ENCODE measurements at regions not wholly inside any gene's neighbourhood (a gene's known extent, or its start where the extent isn't known, plus 50 kb on each side); places are given as distances from the start of the nearest gene placed in this dataset.
"Not testable (repeated sequence)": the region's sequence is repeated elsewhere in the genome, so short reads cannot be mapped to it uniquely, and the experiment has no call there.

- Mint-ChIP-seq H3K36me3 (ENCODE audit: low read depth) (no peaks in the 10 kb centered on the region), H3K4me1 (ENCODE audit: low read depth) (peaks cover 22% of the 10 kb centered on the region), H3K27me3 (ENCODE audit: low read depth) (peaks cover 18% of the 10 kb centered on the region), H3K9me3 (peaks cover 3% of the 10 kb centered on the region), H3K4me3 (no peak overlapping the region), H3K27ac (peak overlapping the region; percentile 76)
- DNase-seq = no peak
- CTCF ChIA-PET = interaction anchor here (0.7 to 1.8 kb wide), 3 partner anchors 12 to 127 kb away, joined by 3 to 10 read pairs (median 8); no protein-coding TSS in a partner anchor
- intact Hi-C loops (cut with micrococcal nuclease) = loop anchor here (2.0 to 10.0 kb wide), 3 partner anchors 20 to 400 kb away; no protein-coding TSS in a partner anchor
These were observed 74.7 kb upstream of the PHF21B start for GRCh38 chr22:45084400-45084920.

DNA sequence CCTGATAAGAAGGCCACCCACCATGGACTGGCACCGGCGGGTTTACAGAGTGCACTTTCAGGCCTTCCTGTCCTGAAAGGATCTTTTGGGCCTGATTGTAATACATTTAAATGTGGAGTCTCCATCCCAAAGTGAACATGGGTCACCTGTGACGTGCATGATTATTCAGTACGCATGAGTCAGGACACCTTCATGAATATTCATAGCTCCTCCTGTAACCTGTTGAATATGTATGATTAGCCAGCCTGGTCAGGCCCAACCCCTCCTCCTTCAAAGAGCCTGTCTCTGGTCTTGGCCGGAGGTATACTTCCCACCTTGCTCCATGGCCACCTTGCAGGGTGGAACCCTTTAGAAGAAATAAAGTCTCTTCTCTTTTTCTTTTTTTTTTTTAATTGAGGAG is 75.9 kb upstream of the NUP50 start:
- H3K36me3 Mint-ChIP-seq (ENCODE audit: low read depth) = no peaks in the 10 kb centered on the region
- no peak overlapping the region for H3K4me3 Mint-ChIP-seq
- peaks cover 7% of the 10 kb centered on the region for H3K27me3 Mint-ChIP-seq (ENCODE audit: low read depth)
- peaks cover 3% of the 10 kb centered on the region for H3K9me3 Mint-ChIP-seq
- CTCF ChIA-PET = interaction anchor here (0.9 kb wide), 1 partner anchor 112 kb away, joined by 3 read pairs; no protein-coding TSS in a partner anchor
- DNase-seq = no peak
- H3K27ac Mint-ChIP-seq = no peak overlapping the region
- peaks cover 20% of the 10 kb centered on the region for H3K4me1 Mint-ChIP-seq (ENCODE audit: low read depth)
- intact Hi-C loops (cut with micrococcal nuclease) = loop anchor here (10.0 kb wide), 1 partner anchor 403 kb away; no protein-coding TSS in a partner anchor

GRCh38 chr22:45088576-45088975 is 75.1 kb upstream of the NUP50 start:
- peaks cover 18% of the 10 kb centered on the region for H3K4me1 Mint-ChIP-seq (ENCODE audit: low read depth)
- H3K9me3 Mint-ChIP-seq = peaks cover 6% of the 10 kb centered on the region
- H3K36me3 Mint-ChIP-seq (ENCODE audit: low read depth) = no peaks in the 10 kb centered on the region
- intact Hi-C loops (cut with micrococcal nuclease) = loop anchor here (10.0 kb wide), 1 partner anchor 404 kb away; no protein-coding TSS in a partner anchor
- DNase-seq = no peak
- H3K27me3 Mint-ChIP-seq (ENCODE audit: low read depth) = peaks cover 3% of the 10 kb centered on the region
- H3K27ac Mint-ChIP-seq = no peak overlapping the region
- no peak overlapping the region for H3K4me3 Mint-ChIP-seq
- CTCF ChIA-PET = no interaction called here

DNA sequence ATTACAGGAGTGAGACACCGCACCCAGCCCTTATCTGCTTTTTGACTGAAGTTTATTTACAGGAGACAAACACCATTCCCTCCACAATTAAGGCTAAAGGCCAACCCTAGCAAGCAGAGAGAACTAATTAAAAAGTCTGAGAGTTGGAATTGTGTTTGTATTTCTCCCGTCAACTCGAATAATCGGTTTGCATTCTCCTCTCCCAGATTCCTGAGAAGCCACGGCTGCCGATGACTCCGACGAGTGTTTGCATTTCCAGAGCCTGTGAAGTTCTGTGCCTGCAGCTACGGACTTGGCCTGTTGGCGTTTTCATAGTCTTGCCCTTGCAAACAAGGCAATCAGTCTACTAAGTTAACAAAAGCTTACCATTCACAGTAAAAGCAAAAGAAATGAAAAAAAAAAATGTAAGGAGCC is 73.2 kb upstream of the NUP50 start:
- Mint-ChIP-seq H3K36me3 (ENCODE audit: low read depth) (no peaks in the 10 kb centered on the region), H3K4me3 (no peak overlapping the region), H3K9me3 (peaks cover 6% of the 10 kb centered on the region), H3K27ac (no peak overlapping the region), H3K4me1 (ENCODE audit: low read depth) (peaks cover 1% of the 10 kb centered on the region), H3K27me3 (ENCODE audit: low read depth) (peaks cover 1% of the 10 kb centered on the region)
- intact Hi-C loops (cut with micrococcal nuclease) = no loop called here
- CTCF ChIA-PET = no interaction called here
- DNase-seq = no peak

- H3K27ac Mint-ChIP-seq = no peak overlapping the region
- no peak for DNase-seq
- no peak overlapping the region for H3K4me3 Mint-ChIP-seq
- intact Hi-C loops (cut with micrococcal nuclease) = no loop called here
- CTCF ChIA-PET = no interaction called here
- peaks cover 6% of the 10 kb centered on the region for H3K9me3 Mint-ChIP-seq
- H3K27me3 Mint-ChIP-seq (ENCODE audit: low read depth) = peaks cover 3% of the 10 kb centered on the region
- no peaks in the 10 kb centered on the region for H3K36me3 Mint-ChIP-seq (ENCODE audit: low read depth)
- H3K4me1 Mint-ChIP-seq (ENCODE audit: low read depth) = no peaks in the 10 kb centered on the region
These were observed 72.4 kb upstream of the NUP50 start for GRCh38 chr22:45091254-45091854.

- intact Hi-C loops (cut with micrococcal nuclease); DNase-seq; H3K27ac Mint-ChIP-seq; H3K27me3 Mint-ChIP-seq (ENCODE audit: low read depth); H3K4me1 Mint-ChIP-seq (ENCODE audit: low read depth); CTCF ChIA-PET; H3K36me3 Mint-ChIP-seq (ENCODE audit: low read depth); H3K9me3 Mint-ChIP-seq; H3K4me3 Mint-ChIP-seq: not testable (repeated sequence)
These were observed 71.8 kb upstream of the NUP50 start for GRCh38 chr22:45091875-45092274.

DNA sequence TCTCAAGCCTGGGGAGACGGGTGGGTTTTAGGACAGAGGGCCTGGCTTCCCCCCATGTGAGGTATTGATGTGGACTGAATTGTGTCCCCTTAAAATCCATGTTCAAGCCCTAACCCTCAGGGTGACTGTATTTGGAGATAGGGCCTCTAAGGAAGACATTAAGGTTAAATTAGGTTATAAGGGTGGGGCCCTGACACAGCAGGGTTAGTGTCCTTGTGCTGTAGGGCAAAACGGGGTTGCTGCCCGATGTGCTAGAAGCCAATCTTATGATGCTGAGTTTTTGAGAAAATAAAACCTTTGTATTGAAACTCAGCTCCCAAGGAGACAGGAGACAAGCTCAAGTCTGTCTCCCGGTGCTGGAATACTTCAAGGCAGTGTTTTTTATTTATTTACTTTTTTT is 71.1 kb upstream of the NUP50 start:
- H3K4me3 Mint-ChIP-seq = no peak overlapping the region
- no peak for DNase-seq
- CTCF ChIA-PET = no interaction called here
- H3K27me3 Mint-ChIP-seq (ENCODE audit: low read depth) = peaks cover 10% of the 10 kb centered on the region
- intact Hi-C loops (cut with micrococcal nuclease) = no loop called here
- H3K4me1 Mint-ChIP-seq (ENCODE audit: low read depth) = no peaks in the 10 kb centered on the region
- H3K27ac Mint-ChIP-seq = no peak overlapping the region
- no peaks in the 10 kb centered on the region for H3K36me3 Mint-ChIP-seq (ENCODE audit: low read depth)
- H3K9me3 Mint-ChIP-seq = peaks cover 6% of the 10 kb centered on the region

DNA sequence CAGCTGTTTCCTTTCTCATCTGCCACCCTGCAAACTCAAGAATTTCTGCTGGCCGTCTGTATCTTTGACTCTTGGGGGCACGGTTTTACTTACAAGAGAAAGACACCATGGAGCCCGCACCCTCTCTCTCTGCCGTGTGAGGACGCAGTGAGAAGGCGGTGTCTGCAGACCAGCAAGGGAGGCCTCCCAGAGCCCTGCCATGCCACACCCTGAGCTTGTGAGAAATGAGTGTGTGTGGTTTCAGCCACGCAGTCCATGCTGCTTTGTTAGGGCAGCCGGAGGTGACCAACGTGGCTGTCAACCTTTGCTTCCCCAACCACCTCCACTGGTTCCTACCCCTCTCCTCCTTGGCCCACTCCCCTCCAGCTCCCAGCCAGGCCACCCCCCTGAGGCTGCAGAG is 70.1 kb upstream of the NUP50 start:
- peaks cover 10% of the 10 kb centered on the region for H3K27me3 Mint-ChIP-seq (ENCODE audit: low read depth)
- DNase-seq = no peak
- CTCF ChIA-PET = no interaction called here
- H3K4me1 Mint-ChIP-seq (ENCODE audit: low read depth) = no peaks in the 10 kb centered on the region
- no peak overlapping the region for H3K4me3 Mint-ChIP-seq
- no peak overlapping the region for H3K27ac Mint-ChIP-seq
- no peaks in the 10 kb centered on the region for H3K36me3 Mint-ChIP-seq (ENCODE audit: low read depth)
- intact Hi-C loops (cut with micrococcal nuclease) = no loop called here
- peaks cover 6% of the 10 kb centered on the region for H3K9me3 Mint-ChIP-seq

- no peak for DNase-seq
- peaks cover 6% of the 10 kb centered on the region for H3K9me3 Mint-ChIP-seq
- no peak overlapping the region for H3K4me3 Mint-ChIP-seq
- intact Hi-C loops (cut with micrococcal nuclease) = no loop called here
- no peaks in the 10 kb centered on the region for H3K36me3 Mint-ChIP-seq (ENCODE audit: low read depth)
- CTCF ChIA-PET = interaction anchor here (0.6 to 0.9 kb wide), 3 partner anchors 80 to 143 kb away, joined by 4 to 6 read pairs (median 5); no protein-coding TSS in a partner anchor
- H3K4me1 Mint-ChIP-seq (ENCODE audit: low read depth) = no peaks in the 10 kb centered on the region
- peaks cover 10% of the 10 kb centered on the region for H3K27me3 Mint-ChIP-seq (ENCODE audit: low read depth)
- no peak overlapping the region for H3K27ac Mint-ChIP-seq
These were observed 69.5 kb upstream of the NUP50 start for GRCh38 chr22:45094081-45094720.

DNA sequence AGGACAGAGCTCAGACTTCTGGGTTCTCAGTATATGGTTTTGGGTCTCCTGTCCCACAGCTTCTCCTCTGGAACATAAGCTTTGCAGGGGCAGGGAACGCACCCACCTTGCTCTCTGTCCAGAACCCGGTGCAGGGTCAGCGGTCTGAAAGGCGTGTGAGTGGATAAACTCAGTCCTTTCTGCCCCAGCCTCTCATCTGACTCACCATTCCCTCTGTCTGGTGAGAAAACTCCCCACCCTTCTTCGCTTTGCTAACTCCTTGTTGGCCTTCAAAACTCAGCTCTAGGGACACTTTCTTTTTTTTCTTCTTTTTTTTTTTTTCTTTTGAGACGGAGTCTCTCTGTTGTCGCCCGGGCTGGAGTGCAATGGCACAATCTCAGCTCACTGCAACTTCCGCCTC is 68.9 kb upstream of the NUP50 start:
- Mint-ChIP-seq H3K9me3 (peaks cover 6% of the 10 kb centered on the region), H3K4me3 (no peak overlapping the region), H3K27me3 (ENCODE audit: low read depth) (peaks cover 10% of the 10 kb centered on the region), H3K36me3 (ENCODE audit: low read depth) (no peaks in the 10 kb centered on the region), H3K27ac (no peak overlapping the region), H3K4me1 (ENCODE audit: low read depth) (no peaks in the 10 kb centered on the region)
- CTCF ChIA-PET = interaction anchor here (0.6 to 1.0 kb wide), 5 partner anchors 16 to 142 kb away, joined by 3 to 6 read pairs (median 5); no protein-coding TSS in a partner anchor
- intact Hi-C loops (cut with micrococcal nuclease) = no loop called here
- DNase-seq = no peak

DNA sequence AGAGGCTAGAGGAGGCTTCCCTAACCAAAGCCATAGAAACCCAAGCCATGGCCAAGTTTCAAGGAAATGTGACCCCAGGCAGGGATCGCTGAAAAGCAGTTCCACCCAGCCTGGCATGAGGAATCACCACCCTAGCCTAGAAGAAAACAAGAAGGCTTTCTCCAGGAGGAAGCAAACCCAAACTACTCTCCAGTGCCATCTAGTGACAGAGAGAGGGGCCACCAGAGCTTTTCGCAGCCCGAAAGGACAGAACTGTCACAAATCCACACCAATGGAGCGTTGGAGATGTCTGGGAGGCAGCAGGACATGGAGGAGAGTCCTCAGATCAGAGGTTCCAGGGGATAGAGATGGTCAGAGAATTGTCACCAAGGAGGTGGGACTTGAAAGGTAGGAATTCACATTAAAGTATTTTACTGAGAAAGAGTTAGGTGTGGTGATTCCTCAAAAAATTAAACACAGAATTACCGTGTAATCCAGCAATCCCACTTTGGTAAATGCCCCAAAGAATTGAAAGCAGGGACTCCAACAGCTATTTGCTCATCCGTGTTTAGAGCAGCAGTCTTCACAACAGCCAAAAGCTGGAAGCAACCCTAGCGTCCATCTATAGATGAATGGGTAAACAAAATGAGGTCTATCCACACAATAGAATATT is 67.3 kb upstream of the NUP50 start:
- peak; percentile 78 for DNase-seq
- no peak overlapping the region for H3K4me3 Mint-ChIP-seq
- intact Hi-C loops (cut with micrococcal nuclease) = loop anchor here (1.0 to 2.0 kb wide), 3 partner anchors 86 to 276 kb away; partner anchors contain the start of gene PHF21B
- H3K4me1 Mint-ChIP-seq (ENCODE audit: low read depth) = no peaks in the 10 kb centered on the region
- H3K9me3 Mint-ChIP-seq = peaks cover 6% of the 10 kb centered on the region
- no peaks in the 10 kb centered on the region for H3K36me3 Mint-ChIP-seq (ENCODE audit: low read depth)
- H3K27ac Mint-ChIP-seq = no peak overlapping the region
- CTCF ChIA-PET = interaction anchor here (0.6 to 1.7 kb wide), 6 partner anchors 11 to 1446 kb away, joined by 3 to 10 read pairs (median 3); no protein-coding TSS in a partner anchor
- H3K27me3 Mint-ChIP-seq (ENCODE audit: low read depth) = peaks cover 8% of the 10 kb centered on the region

DNA sequence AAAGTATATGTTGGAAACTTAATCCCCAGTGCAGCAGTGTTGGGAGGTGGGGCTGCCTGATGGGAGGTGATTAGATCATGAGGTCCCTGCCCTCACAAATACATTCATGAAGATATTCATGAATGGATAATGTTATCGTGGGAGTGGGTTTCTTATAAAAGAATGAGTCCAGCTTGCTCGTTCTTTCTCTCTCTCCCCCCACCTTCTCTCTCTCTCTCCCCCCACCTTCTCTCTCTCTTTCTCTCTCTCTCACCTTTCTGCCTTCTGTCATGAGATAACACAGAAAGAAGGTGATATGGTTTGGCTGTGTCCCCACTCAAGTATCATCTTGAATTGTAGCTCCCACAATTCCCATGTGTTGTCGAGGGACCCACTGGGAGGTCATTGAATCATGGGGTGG is 66.7 kb upstream of the NUP50 start:
- Mint-ChIP-seq H3K27me3 (ENCODE audit: low read depth) (peaks cover 15% of the 10 kb centered on the region), H3K9me3 (peaks cover 6% of the 10 kb centered on the region), H3K4me3 (no peak overlapping the region), H3K27ac (no peak overlapping the region), H3K36me3 (ENCODE audit: low read depth) (no peaks in the 10 kb centered on the region), H3K4me1 (ENCODE audit: low read depth) (no peaks in the 10 kb centered on the region)
- CTCF ChIA-PET = interaction anchor here (0.6 to 1.7 kb wide), 6 partner anchors 11 to 393 kb away, joined by 3 to 10 read pairs (median 3); no protein-coding TSS in a partner anchor
- intact Hi-C loops (cut with micrococcal nuclease) = loop anchor here (2.0 kb wide), 1 partner anchor 276 kb away; no protein-coding TSS in a partner anchor
- DNase-seq = no peak
